GM18498 (cell line): ENCODE measurements at regions not wholly inside any gene's neighbourhood (a gene's known extent, or its start where the extent isn't known, plus 50 kb on each side); places are given as distances from the start of the nearest gene placed in this dataset.

Source experiments
- ATAC-seq: cut with Tn5 transposase; IDR thresholded peaks from one replicate; pipeline ENCODE4 v1.9.1; 2021; ENCODE audit warnings: mild to moderate bottlenecking, moderate library complexity; ENCODE audit not compliant: unreplicated experiment

GRCh38 chr12:92369056-92369455, 223.4 kb upstream of the BTG1 start:
- no peak for ATAC-seq

GRCh38 chr12:92365836-92366235, 220.2 kb upstream of the BTG1 start:
- ATAC-seq = no peak

- ATAC-seq = no peak
Observed at GRCh38 chr12:92365333-92365732, 219.7 kb upstream of the BTG1 start.

GRCh38 chr12:92363295-92364146, 217.9 kb upstream of the BTG1 start:
- ATAC-seq = peak; percentile 70

GRCh38 chr12:92362785-92363184, 217.1 kb upstream of the BTG1 start:
- ATAC-seq = peak; percentile 45

- ATAC-seq = no peak
Observed at GRCh38 chr12:92362126-92362525, 216.5 kb upstream of the BTG1 start.

GRCh38 chr12:92360543-92360942, 214.9 kb upstream of the BTG1 start:
- no peak for ATAC-seq

GRCh38 chr12:92359581-92360209, 214.0 kb upstream of the BTG1 start:
- ATAC-seq = no peak

GRCh38 chr12:92357584-92358261, 212.1 kb upstream of the BTG1 start:
- no peak for ATAC-seq

GRCh38 chr12:92356425-92356824, 210.8 kb upstream of the BTG1 start:
- no peak for ATAC-seq

GRCh38 chr12:92349635-92350034, 204.0 kb upstream of the BTG1 start:
- no peak for ATAC-seq

GRCh38 chr12:92342574-92342973, 196.9 kb upstream of the BTG1 start:
- no peak for ATAC-seq

- peak; percentile 86 for ATAC-seq
Observed at GRCh38 chr12:92341065-92341668, 195.5 kb upstream of the BTG1 start.

- no peak for ATAC-seq
Observed at GRCh38 chr12:92340441-92341064, 194.9 kb upstream of the BTG1 start.

GRCh38 chr12:92340003-92340402, 194.4 kb upstream of the BTG1 start:
- no peak for ATAC-seq

GRCh38 chr12:92339198-92339821, 193.7 kb upstream of the BTG1 start:
- ATAC-seq = no peak

- no peak for ATAC-seq
Observed at GRCh38 chr12:92338671-92339070, 193.0 kb upstream of the BTG1 start.

- no peak for ATAC-seq
Observed at GRCh38 chr12:92338102-92338501, 192.5 kb upstream of the BTG1 start.

- no peak for ATAC-seq
Observed at GRCh38 chr12:92337128-92337527, 191.5 kb upstream of the BTG1 start.

- ATAC-seq = no peak
Observed at GRCh38 chr12:92336641-92337040, 191.0 kb upstream of the BTG1 start.

GRCh38 chr12:92335831-92336230, 190.2 kb upstream of the BTG1 start:
- no peak for ATAC-seq
